HUES6 (cell line): ENCODE measurements at regions not wholly inside any gene's neighbourhood (a gene's known extent, or its start where the extent isn't known, plus 50 kb on each side); places are given as distances from the start of the nearest gene placed in this dataset.

Source experiments
- H3K27ac ChIP-seq: 2 replicates; pipeline ENCODE4 v1.7.0; 2013; ENCODE audit warnings: low read depth, mild to moderate bottlenecking, low read length, inconsistent platforms
- H3K27me3 ChIP-seq: 2 replicates; pipeline ENCODE4 v1.6.1; 2013; ENCODE audit warnings: low read length; ENCODE audit not compliant: control insufficient read depth, insufficient read depth
- H3K36me3 ChIP-seq: 2 replicates; pipeline ENCODE4 v1.6.1; 2013; ENCODE audit warnings: low read length; ENCODE audit not compliant: control insufficient read depth, insufficient read depth
- H3K4me1 ChIP-seq: 2 replicates; pipeline ENCODE4 v1.6.1; 2013; ENCODE audit warnings: low read length; ENCODE audit not compliant: control insufficient read depth, insufficient read depth
- H3K4me3 ChIP-seq: 2 replicates; pipeline ENCODE4 v1.5.1; 2013; ENCODE audit warnings: low read depth, low read length
- H3K9ac ChIP-seq: one replicate; pipeline ENCODE4 v1.6.1; 2013; ENCODE audit warnings: mild to moderate bottlenecking, low read length
- H3K9me3 ChIP-seq: 2 replicates; pipeline ENCODE4 v1.6.1; 2013; ENCODE audit warnings: low read depth, low read length; ENCODE audit not compliant: control insufficient read depth, insufficient read depth

- Histone ChIP-seq H3K4me1 (peaks cover 22% of the 10 kb centered on the region), H3K9ac (no peak overlapping the region), H3K9me3 (no peaks in the 10 kb centered on the region), H3K4me3 (no peak overlapping the region), H3K27ac (no peak overlapping the region), H3K36me3 (no peaks in the 10 kb centered on the region), H3K27me3 (no peaks in the 10 kb centered on the region)
These were observed 173.0 kb downstream of the SP3 start for GRCh38 chr2:173792166-173792565.

- Histone ChIP-seq H3K27me3 (no peaks in the 10 kb centered on the region), H3K4me3 (no peak overlapping the region), H3K4me1 (peaks cover 27% of the 10 kb centered on the region)
These were observed 172.4 kb downstream of the SP3 start for GRCh38 chr2:173792741-173793140.

GRCh38 chr2:173793709-173794565, 171.2 kb downstream of the SP3 start:
- Histone ChIP-seq H3K36me3 (no peaks in the 10 kb centered on the region), H3K4me1 (peaks cover 35% of the 10 kb centered on the region), H3K4me3 (no peak overlapping the region), H3K27me3 (no peaks in the 10 kb centered on the region), H3K9me3 (no peaks in the 10 kb centered on the region), H3K9ac (no peak overlapping the region), H3K27ac (no peak overlapping the region)

More at GRCh38 chr2:173792741-173793140, 172.4 kb downstream of the SP3 start:
- Histone ChIP-seq H3K9me3 (no peaks in the 10 kb centered on the region), H3K36me3 (no peaks in the 10 kb centered on the region), H3K27ac (no peak overlapping the region), H3K9ac (no peak overlapping the region)

- Histone ChIP-seq H3K4me1 (peaks cover 35% of the 10 kb centered on the region), H3K36me3 (no peaks in the 10 kb centered on the region), H3K9me3 (no peaks in the 10 kb centered on the region), H3K27ac (no peak overlapping the region), H3K9ac (no peak overlapping the region), H3K4me3 (no peak overlapping the region), H3K27me3 (no peaks in the 10 kb centered on the region)
These were observed 167.4 kb downstream of the SP3 start for GRCh38 chr2:173797586-173798263.

- H3K36me3 ChIP-seq, result no peaks in the 10 kb centered on the region
- H3K9me3 ChIP-seq, result no peaks in the 10 kb centered on the region
These were observed 162.7 kb downstream of the SP3 start for GRCh38 chr2:173802518-173802917.

GRCh38 chr2:173803449-173803848, 161.7 kb downstream of the SP3 start:
- no peaks in the 10 kb centered on the region for H3K36me3 ChIP-seq
- no peak overlapping the region for H3K27ac ChIP-seq
- H3K9me3 ChIP-seq, result peaks cover 3% of the 10 kb centered on the region; the same call in 1 of the 2 replicates
- H3K9ac ChIP-seq, result no peak overlapping the region
- no peak overlapping the region for H3K4me3 ChIP-seq
- H3K27me3 ChIP-seq, result no peaks in the 10 kb centered on the region
- peaks cover under 1% of the 10 kb centered on the region for H3K4me1 ChIP-seq

More at GRCh38 chr2:173802518-173802917, 162.7 kb downstream of the SP3 start:
- H3K4me1 ChIP-seq, result peaks cover 10% of the 10 kb centered on the region
- H3K27ac ChIP-seq, result no peak overlapping the region
- no peaks in the 10 kb centered on the region for H3K27me3 ChIP-seq
- no peak overlapping the region for H3K9ac ChIP-seq
- no peak overlapping the region for H3K4me3 ChIP-seq

- H3K27ac ChIP-seq, result no peak overlapping the region
- H3K9me3 ChIP-seq, result peaks cover 6% of the 10 kb centered on the region; the same call in 1 of the 2 replicates
- H3K4me3 ChIP-seq, result no peak overlapping the region
- no peak overlapping the region for H3K9ac ChIP-seq
- no peaks in the 10 kb centered on the region for H3K36me3 ChIP-seq
- H3K27me3 ChIP-seq, result no peaks in the 10 kb centered on the region
- no peaks in the 10 kb centered on the region for H3K4me1 ChIP-seq
These were observed 158.4 kb downstream of the SP3 start for GRCh38 chr2:173806761-173807160.

- Histone ChIP-seq H3K9me3 (peaks cover 6% of the 10 kb centered on the region; the same call in 1 of the 2 replicates), H3K9ac (no peak overlapping the region), H3K27me3 (no peaks in the 10 kb centered on the region), H3K4me1 (no peaks in the 10 kb centered on the region), H3K27ac (no peak overlapping the region), H3K4me3 (no peak overlapping the region), H3K36me3 (no peaks in the 10 kb centered on the region)
These were observed 156.5 kb downstream of the SP3 start for GRCh38 chr2:173808718-173809117.

- no peaks in the 10 kb centered on the region for H3K4me1 ChIP-seq
- no peak overlapping the region for H3K4me3 ChIP-seq
- H3K36me3 ChIP-seq, result no peaks in the 10 kb centered on the region
These were observed 152.9 kb downstream of the SP3 start for GRCh38 chr2:173812321-173812720.

GRCh38 chr2:173814306-173814705, 150.9 kb downstream of the SP3 start:
- Histone ChIP-seq H3K36me3 (no peaks in the 10 kb centered on the region), H3K27me3 (no peaks in the 10 kb centered on the region), H3K27ac (no peak overlapping the region), H3K4me1 (no peaks in the 10 kb centered on the region), H3K9ac (no peak overlapping the region), H3K9me3 (no peaks in the 10 kb centered on the region), H3K4me3 (no peak overlapping the region)

More at GRCh38 chr2:173812321-173812720, 152.9 kb downstream of the SP3 start:
- Histone ChIP-seq H3K9ac (no peak overlapping the region), H3K27me3 (no peaks in the 10 kb centered on the region), H3K9me3 (peaks cover 6% of the 10 kb centered on the region; the same call in 1 of the 2 replicates), H3K27ac (no peak overlapping the region)

- Histone ChIP-seq H3K4me3 (no peak overlapping the region), H3K27ac (no peak overlapping the region), H3K4me1 (no peaks in the 10 kb centered on the region), H3K9ac (no peak overlapping the region), H3K9me3 (no peaks in the 10 kb centered on the region), H3K27me3 (no peaks in the 10 kb centered on the region), H3K36me3 (no peaks in the 10 kb centered on the region)
These were observed 149.4 kb downstream of the SP3 start for GRCh38 chr2:173815772-173816171.
